GM12878 (cell line): ENCODE measurements at regions not wholly inside any gene's neighbourhood (a gene's known extent, or its start where the extent isn't known, plus 50 kb on each side); places are given as distances from the start of the nearest gene placed in this dataset.
A peak's percentile ranks its signal among the peaks of the same experiment; 100 is the strongest.

Experiments
- BHLHE40 ChIP-seq, 2 experiments: fragments of 450-650 bp in 1 of 2; IDR thresholded peaks; 2 replicates each; pipeline ENCODE4 v1.6.1; 2011 to 2017; ENCODE audit warnings: low read depth in 2 of 2, borderline replicate concordance in 1 of 2, improper control_type of control experiment in 1 of 2, low read length in 1 of 2, mild to moderate bottlenecking in 1 of 2
- DPF2 ChIP-seq: fragments of 450-650 bp; IDR thresholded peaks from 2 replicates; pipeline ENCODE4 v1.6.1; 2017; ENCODE audit warnings: mild to moderate bottlenecking
- EED ChIP-seq: sonication (generic); IDR thresholded peaks from 2 replicates; pipeline ENCODE4 v1.6.1; 2016; ENCODE audit warnings: antibody characterized with exemption, low read depth
- ELK1 ChIP-seq: IDR thresholded peaks from 2 replicates; pipeline ENCODE4 v1.6.1; 2012; ENCODE audit warnings: low read depth, low read length, improper control_type of control experiment
- GABPA ChIP-seq: IDR thresholded peaks from 2 replicates; pipeline ENCODE4 v1.6.1; 2014; ENCODE audit warnings: antibody characterized with exemption, low read depth, mild to moderate bottlenecking, inconsistent platforms
- IKZF1 ChIP-seq: fragments of 450-650 bp; conservative IDR thresholded peaks from 2 replicates; pipeline ENCODE4 v1.6.1; 2017; ENCODE audit warnings: antibody characterized with exemption, mild to moderate bottlenecking
- JUND ChIP-seq: IDR thresholded peaks from 2 replicates; pipeline ENCODE4 v1.6.1; 2012; ENCODE audit warnings: low read depth, mild to moderate bottlenecking, low read length, improper control_type of control experiment, moderate library complexity
- MEF2B ChIP-seq: fragments of 450-650 bp; IDR thresholded peaks from 2 replicates; pipeline ENCODE4 v1.6.1; 2018; ENCODE audit warnings: mild to moderate bottlenecking, moderate library complexity; ENCODE audit not compliant: partially characterized antibody, poor library complexity, severe bottlenecking
- MTA3 ChIP-seq: IDR thresholded peaks from 2 replicates; pipeline ENCODE4 v1.6.1; 2012; ENCODE audit warnings: low read length, inconsistent platforms, borderline replicate concordance
- RELA ChIP-seq: fragments of 450-650 bp; IDR thresholded peaks from 2 replicates; pipeline ENCODE4 v1.8.0; 2014; ENCODE audit warnings: borderline replicate concordance; ENCODE audit not compliant: partially characterized antibody
- SIX5 ChIP-seq: IDR thresholded peaks from 2 replicates; pipeline ENCODE4 v1.6.1; 2011; ENCODE audit warnings: mild to moderate bottlenecking, low read depth, low read length, moderate library complexity; ENCODE audit not compliant: severe bottlenecking
- SMC3 ChIP-seq: IDR thresholded peaks from 2 replicates; pipeline ENCODE4 v1.6.1; 2011; ENCODE audit warnings: low read length, improper control_type of control experiment, borderline replicate concordance
- SREBF1 ChIP-seq: IDR thresholded peaks from 2 replicates; pipeline ENCODE4 v1.6.1; 2012; ENCODE audit warnings: mild to moderate bottlenecking, low read length
- STAT3 ChIP-seq: IDR thresholded peaks from 2 replicates; pipeline ENCODE4 v1.6.1; 2011; ENCODE audit warnings: low read depth, low read length, improper control_type of control experiment
- TAF1 ChIP-seq: IDR thresholded peaks from 2 replicates; pipeline ENCODE4 v1.6.1; 2011; ENCODE audit warnings: mild to moderate bottlenecking, low read depth, low read length, borderline replicate concordance
- TARDBP ChIP-seq: IDR thresholded peaks from 2 replicates; pipeline ENCODE4 v1.6.1; 2016; ENCODE audit warnings: borderline replicate concordance
- ZNF687 ChIP-seq: fragments of 450-650 bp; IDR thresholded peaks from 2 replicates; pipeline ENCODE4 v1.6.1; 2017; ENCODE audit warnings: mild to moderate bottlenecking, moderate library complexity
- TF ChIP-seq, protein P1 (sequence below): fragments of 450-650 bp; IDR thresholded peaks from 2 replicates; pipeline ENCODE4 v1.6.1; 2016; ENCODE audit warnings: mild to moderate bottlenecking
- TF ChIP-seq, protein P2 (sequence below): fragments of 450-650 bp; IDR thresholded peaks from 2 replicates; pipeline ENCODE4 v1.6.1; 2016; ENCODE audit warnings: mild to moderate bottlenecking

DNA sequence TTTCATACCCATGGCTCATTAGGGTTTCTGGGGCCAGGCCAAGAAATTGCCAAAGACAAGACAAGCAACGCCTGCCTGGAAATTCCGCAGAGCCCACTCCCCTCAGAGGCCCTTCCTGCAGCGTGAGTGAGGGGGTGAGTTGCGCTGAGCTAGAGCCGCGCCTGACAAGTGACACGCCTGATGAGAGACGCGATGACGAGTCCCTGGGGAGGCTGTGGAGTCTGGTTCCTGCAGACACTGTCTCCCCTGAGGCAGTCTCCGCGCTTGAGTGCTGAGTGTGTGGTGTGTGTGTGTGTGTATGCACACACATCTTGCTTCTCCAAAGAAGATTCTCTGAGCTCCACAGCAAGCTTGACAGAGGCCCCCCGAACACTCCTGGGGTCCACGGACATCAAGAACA is 269.8 kb downstream of the BCOR start (continued):
- TF ChIP-seq ELK1 (no peak), ZNF687 (0 out of 2 replicates have a peak, but pooled peaks have one; percentile 18), SMC3 (no peak), IKZF1 (0 out of 2 replicates have a peak, but pooled peaks have one; percentile 32), STAT3 (no peak), BHLHE40 (IDR thresholded peaks at IDR 0.05; ENCODE audit: borderline replicate concordance in 1 of 2, low read depth in 2 of 2, low read length in 1 of 2) (peak; percentile 17 to 72; a peak in 2 of 4 replicates), JUND (no peak), MTA3 (no peak), SREBF1 (no peak), MEF2B (peak; percentile 93), EED (no peak), TARDBP (no peak), RELA (no peak), GABPA (no peak), SIX5 (no peak), TAF1 (no peak), DPF2 (peak; percentile 40; the same call in 1 of the 2 replicates)
- TF ChIP-seq, protein P1, sequence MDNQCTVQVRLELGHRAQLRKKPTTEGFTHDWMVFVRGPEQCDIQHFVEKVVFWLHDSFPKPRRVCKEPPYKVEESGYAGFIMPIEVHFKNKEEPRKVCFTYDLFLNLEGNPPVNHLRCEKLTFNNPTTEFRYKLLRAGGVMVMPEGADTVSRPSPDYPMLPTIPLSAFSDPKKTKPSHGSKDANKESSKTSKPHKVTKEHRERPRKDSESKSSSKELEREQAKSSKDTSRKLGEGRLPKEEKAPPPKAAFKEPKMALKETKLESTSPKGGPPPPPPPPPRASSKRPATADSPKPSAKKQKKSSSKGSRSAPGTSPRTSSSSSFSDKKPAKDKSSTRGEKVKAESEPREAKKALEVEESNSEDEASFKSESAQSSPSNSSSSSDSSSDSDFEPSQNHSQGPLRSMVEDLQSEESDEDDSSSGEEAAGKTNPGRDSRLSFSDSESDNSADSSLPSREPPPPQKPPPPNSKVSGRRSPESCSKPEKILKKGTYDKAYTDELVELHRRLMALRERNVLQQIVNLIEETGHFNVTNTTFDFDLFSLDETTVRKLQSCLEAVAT, result no peak
- TF ChIP-seq, protein P2, sequence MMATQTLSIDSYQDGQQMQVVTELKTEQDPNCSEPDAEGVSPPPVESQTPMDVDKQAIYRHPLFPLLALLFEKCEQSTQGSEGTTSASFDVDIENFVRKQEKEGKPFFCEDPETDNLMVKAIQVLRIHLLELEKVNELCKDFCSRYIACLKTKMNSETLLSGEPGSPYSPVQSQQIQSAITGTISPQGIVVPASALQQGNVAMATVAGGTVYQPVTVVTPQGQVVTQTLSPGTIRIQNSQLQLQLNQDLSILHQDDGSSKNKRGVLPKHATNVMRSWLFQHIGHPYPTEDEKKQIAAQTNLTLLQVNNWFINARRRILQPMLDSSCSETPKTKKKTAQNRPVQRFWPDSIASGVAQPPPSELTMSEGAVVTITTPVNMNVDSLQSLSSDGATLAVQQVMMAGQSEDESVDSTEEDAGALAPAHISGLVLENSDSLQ, result peak; percentile 64
